HG03139 (cell line): ENCODE measurements at regions not wholly inside any gene's neighbourhood (a gene's known extent, or its start where the extent isn't known, plus 50 kb on each side); places are given as distances from the start of the nearest gene placed in this dataset.
"Not testable (repeated sequence)": the region's sequence is repeated elsewhere in the genome, so short reads cannot be mapped to it uniquely, and the experiment has no call there.

ENCODE experiments used
- ATAC-seq: cut with Tn5 transposase; IDR thresholded peaks from one replicate; pipeline ENCODE4 v1.9.1; 2021; ENCODE audit not compliant: unreplicated experiment

- no peak for ATAC-seq
These were observed 84.4 kb upstream of the NANOS1 start for GRCh38 chr10:118944959-118945633.

DNA sequence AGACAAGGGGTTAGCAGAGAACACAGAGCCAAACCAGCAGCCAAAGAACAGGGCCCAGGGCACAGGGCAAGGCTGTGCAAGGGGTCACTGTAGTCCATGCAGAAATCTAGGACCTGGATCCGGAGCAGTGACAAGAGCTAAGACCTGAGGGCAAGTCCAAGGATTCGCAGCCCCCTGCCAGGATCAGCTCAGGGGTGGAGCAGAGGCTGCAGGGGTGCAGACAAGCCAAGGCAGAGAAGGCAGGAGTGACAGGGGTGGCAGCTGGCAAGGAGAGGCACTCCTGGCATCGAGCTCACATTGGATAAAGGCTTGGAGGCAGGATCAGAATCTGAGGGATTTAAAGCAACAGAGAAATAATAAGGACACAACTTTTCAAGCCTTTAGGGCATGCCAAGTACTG lies 80.7 kb upstream of the NANOS1 start:
- ATAC-seq, result no peak

- ATAC-seq, result no peak
These were observed 79.3 kb upstream of the NANOS1 start for GRCh38 chr10:118950190-118950680.

GRCh38 chr10:118950997-118951637 lies 78.4 kb upstream of the NANOS1 start:
- ATAC-seq, result no peak

DNA sequence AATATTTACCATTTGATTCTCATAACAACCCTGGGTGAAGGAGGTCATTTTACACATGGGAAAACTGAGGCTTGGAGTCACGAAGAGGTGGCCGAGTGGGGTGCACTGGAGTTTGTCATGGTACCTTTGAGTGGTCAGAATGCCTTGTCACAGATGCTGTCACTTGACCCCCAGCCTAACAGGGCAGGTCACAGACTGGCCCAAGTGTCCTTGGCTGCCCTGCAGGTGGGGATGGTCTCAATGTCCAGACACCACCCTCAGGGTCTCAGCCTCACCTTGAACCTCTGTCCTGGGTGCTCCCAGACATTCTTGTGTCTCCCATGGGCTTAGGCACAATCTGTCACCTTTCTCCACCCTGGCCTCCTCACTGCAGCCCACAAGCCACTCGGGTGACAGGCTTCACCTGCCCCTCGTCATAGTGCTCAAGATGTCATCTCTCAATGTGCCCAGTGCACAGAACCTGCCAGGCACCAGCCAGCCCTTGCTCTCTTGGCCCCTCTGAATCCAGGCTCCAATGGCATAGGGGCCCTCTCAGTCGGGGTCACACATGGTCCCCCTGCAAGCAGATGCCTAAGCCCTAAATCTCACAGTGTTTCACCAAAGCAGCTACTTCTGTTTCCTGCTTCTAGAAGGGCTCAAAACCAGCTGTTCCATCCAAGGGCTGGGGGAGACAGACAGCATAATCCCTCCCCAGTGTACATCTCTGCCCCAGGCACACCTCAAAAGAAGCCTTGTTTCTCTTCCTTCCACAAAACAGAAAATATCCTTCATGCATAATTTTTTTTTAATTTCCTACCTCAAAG lies 76.8 kb upstream of the NANOS1 start:
- ATAC-seq, result no peak

GRCh38 chr10:118953598-118954393 lies 75.7 kb upstream of the NANOS1 start:
- ATAC-seq, result no peak

DNA sequence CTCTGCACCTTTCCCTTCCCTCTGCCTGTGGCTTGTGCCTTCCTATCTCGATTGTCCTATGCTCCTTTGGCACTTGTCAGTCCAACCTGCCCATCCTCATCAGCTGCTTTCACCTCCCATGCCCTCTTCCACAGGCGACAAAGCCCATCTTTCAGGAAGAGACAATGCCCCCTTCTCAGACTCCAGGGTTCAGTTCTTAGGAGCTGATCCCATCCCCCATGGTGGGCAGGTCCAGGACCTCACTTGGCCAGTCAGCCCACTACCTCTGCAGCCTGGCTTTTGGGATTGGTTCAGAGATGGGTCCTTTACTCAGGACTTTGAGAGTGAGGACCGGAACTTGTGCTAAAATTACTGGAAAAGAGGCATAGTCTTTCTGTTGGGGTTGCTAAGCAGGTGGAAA lies 74.0 kb upstream of the NANOS1 start:
- ATAC-seq, result no peak

- ATAC-seq, result no peak
These were observed 73.3 kb upstream of the NANOS1 start for GRCh38 chr10:118955951-118956801.

DNA sequence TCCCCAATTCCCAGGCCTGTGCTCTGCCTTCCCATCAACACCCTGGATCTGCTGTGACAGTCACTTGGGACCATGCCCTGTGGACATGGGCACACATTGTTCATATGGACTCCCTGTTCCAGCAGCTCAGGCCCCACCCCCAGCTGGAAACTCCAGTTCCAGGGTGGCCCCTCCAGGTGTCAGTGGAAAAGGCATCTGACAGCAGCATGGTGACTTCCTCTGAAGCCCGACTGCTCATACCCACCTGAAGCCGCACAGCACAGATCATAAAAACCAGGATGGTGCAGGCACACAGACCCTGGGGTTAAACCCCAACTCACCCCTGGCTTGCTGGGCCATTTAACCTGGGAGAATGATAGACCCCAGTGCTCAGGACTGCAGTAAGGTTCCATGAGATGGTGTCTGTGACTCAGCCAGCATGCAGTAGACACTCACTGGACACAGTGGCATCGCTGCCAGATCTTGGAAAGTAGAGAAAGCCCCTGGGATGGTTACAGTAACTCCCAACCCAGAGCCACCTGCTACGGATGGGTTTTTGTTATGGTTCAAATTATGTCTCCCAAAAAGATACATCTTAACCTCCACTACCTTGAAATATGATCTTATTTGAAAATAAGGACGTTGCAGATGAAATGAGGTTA lies 72.6 kb upstream of the NANOS1 start:
- no peak for ATAC-seq

DNA sequence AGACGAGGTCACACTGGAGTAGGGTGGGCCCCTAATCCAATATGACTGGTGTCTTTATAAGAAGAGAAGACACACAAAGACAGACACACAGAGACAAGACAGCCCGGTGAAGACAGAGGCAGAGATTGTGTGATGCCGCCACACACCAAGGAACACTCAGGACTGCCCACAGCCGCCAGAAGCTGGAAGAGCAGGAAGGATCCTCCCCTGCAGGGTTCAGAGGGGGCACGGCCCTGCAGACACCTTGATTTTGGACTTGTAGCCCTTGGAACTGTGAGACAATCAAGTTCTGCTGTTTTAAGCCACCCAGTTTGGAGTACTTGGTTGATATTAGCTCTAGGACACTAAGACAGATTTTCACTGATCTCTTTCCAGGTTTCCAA lies 72.1 kb upstream of the NANOS1 start:
- no peak for ATAC-seq

DNA sequence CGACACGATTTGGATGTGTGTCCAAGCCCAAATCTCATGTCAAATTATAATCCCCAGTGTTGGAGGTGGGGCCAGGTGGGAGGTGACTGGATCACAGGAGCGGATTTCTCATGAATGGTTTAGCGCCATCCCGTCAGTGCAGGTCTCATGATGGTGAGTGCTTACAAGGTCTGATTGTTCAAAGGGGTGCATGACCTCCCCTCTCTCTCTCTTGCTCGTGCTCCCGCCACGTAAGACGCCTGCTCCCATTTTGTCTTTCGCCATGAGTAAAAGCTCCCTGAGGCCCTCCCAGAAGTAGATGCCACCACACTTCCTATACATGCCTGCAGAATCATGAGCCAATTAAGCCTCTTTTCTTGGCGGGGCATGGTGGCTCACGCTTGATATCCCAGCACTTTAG lies 71.5 kb upstream of the NANOS1 start:
- ATAC-seq, result no peak

DNA sequence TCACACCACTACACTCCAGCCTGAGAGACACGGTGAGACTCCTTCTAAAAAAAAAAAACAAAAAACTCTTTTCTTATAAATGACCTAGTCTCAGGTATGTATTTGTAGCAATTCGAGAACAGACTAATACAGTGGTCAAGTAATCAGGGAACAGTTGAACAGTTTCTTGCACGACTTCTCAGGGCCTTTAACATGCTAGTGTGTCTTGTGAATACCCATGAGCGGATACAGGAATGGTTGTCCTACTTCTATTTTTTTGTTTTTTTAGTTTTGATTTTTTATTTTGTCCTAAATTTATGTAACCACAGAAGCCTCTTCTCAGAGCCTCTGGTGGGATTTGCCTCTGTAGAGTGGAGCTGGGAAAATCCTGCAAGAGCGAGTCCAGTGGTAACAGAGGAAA lies 71.0 kb upstream of the NANOS1 start:
- no peak for ATAC-seq

DNA sequence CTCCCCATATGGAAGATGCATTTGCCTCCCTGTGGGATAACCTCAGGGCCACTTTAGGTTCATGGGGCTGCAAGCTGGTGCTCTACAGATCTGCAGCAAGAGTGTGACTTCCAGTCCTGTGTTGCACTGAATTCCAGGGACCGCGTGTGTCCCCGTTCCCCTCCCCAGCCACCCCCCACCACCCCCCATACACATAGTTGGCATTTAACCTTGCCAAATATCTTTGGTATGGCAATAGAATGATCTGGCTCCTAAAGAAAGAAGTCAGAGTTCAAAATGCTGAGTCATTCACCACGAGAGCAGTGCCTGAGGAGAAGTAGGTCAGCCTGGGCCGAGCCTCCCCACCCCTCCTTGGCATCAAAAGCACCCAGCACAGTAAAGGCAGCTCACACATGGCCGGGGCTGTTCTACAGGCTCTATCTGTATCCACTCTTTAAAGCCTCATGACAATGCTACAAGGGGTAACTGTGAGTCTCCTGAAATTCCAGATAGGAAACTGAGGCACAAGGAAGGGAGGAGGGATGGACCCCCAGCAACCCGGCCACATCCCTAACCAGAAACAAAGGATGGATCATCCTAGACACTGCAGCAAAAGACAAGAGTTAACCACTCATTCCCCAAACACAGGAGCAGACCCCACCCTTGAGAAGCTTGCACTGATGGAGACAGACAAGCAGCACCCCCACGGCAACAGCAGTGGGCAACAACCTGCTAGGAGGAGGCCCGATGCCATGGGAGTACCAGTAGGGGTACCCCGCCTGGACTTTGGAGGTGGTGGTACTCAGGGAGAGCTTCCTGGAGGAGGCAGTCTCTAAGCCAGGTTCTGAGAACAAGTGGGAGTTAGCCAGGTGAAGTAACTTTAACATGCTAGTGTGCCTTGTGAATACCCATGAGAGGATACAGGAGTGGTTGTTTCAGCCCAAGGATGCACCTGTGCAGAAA lies 70.3 kb upstream of the NANOS1 start:
- no peak for ATAC-seq

DNA sequence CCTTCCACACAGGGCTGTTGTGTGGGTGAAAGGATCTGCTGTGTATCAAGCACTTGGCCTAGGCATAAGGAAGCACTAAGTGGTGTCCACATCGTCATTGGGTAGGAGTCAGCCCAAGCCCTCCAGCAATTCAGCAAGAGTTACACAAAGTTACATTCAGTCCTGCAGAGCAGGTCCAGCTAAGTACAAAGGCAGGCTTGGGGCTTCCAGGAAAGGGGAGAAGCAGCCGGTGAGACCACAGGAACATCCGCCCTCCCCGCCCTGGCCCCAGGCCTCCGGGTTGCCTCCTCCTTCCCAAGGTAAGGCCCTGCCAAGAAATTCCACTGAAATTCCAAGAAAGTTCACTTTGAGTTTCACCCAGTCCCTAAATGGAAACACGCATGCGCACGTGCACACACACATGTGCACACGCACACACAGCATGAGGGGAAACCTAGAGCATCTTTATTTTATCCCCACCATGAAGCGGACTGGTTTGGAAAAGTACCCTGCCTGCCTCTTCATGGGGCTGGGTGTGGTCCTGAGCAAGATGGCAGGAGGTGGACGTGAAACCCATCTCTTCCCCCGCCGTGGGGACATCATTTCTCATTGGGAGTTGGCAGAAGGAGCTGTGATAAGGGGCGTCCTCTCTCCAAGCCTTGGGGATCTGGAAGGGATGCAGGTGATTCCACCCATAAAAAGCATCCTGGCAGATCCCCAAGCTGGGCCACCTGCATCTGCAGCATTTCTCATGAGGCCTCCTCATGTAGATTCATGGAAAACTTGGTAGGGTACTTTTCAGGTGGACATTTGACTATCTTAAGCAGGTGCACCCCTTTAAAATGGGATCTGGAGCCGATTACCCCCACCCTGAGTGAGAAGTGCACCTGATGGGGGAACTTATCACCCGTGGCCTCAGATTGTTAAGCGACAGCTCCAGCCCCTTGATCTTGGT lies 69.1 kb upstream of the NANOS1 start:
- no peak for ATAC-seq

DNA sequence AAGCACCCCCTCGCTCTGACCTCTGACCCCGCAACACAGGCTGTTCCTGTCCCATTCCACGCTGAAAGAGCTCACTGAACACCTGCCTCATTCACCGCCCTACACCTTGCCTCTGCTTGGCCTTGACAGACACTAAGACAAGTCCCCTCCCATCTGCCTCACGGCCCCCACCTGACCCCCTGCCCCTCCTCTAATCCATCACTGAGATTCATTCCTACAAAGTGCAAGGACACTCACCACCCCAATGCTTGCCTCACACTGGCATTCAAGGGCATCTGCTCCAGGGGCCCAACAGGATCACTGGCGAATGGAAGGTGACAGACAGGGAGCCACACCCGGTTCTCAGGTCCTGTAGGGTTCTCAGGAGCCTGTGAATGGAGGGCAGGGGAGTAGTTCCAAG lies 68.1 kb upstream of the NANOS1 start:
- no peak for ATAC-seq

GRCh38 chr10:118962331-118962868 lies 67.1 kb upstream of the NANOS1 start:
- ATAC-seq, result not testable (repeated sequence)

DNA sequence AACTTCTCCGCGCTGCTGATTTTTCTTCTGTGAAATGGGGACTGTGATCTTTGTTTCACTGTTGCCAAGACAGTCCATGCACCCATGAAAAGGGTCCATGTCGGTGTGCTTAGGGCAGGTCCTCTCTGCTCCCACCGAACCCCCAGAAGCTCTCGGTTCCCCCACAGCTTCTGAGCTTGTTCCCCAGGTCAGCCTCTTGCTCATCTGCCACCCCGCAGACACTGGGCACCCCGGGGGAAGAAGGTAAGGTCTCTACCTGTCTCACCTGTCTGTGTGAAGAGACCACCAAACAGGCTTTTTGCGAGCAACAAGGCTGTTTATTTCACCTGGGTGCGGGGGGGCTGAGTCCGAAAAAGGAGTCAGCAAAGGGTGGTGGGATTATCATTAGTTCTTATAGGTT lies 66.2 kb upstream of the NANOS1 start:
- no peak for ATAC-seq
